H9 (cell line): ENCODE measurements at regions not wholly inside any gene's neighbourhood (a gene's known extent, or its start where the extent isn't known, plus 50 kb on each side); places are given as distances from the start of the nearest gene placed in this dataset.

Experiments used
- DNase-seq: peaks from one replicate; pipeline ENCODE4 v3.0.0-alpha.2; 2017
- H2AFZ ChIP-seq: one replicate; pipeline ENCODE4 v1.6.1; 2013; ENCODE audit warnings: mild to moderate bottlenecking, low read length, control low read depth, moderate library complexity
- H2AK5ac ChIP-seq: 2 replicates; pipeline ENCODE4 v1.6.1; 2013; ENCODE audit warnings: low read length, control low read depth, mixed read lengths; ENCODE audit not compliant: insufficient read length
- H2BK120ac ChIP-seq: one replicate; pipeline ENCODE4 v1.6.1; 2013; ENCODE audit warnings: low read depth, mild to moderate bottlenecking, low read length, control low read depth, inconsistent platforms; ENCODE audit not compliant: poor library complexity, severe bottlenecking
- H2BK12ac ChIP-seq: 2 replicates; pipeline ENCODE4 v1.6.1; 2013; ENCODE audit warnings: low read length, control low read depth, mixed read lengths, low read depth; ENCODE audit not compliant: insufficient read length
- H2BK15ac ChIP-seq: 2 replicates; pipeline ENCODE4 v1.6.1; 2013; ENCODE audit warnings: low read depth, low read length, control low read depth
- H2BK20ac ChIP-seq: one replicate; pipeline ENCODE4 v1.6.1; 2013; ENCODE audit warnings: low read depth, mild to moderate bottlenecking, low read length, control low read depth, inconsistent platforms; ENCODE audit not compliant: poor library complexity, severe bottlenecking
- H2BK5ac ChIP-seq: 2 replicates; pipeline ENCODE4 v1.6.1; 2013; ENCODE audit warnings: low read length, control low read depth, mixed read lengths; ENCODE audit not compliant: insufficient read length
- H3K14ac ChIP-seq: 2 replicates; pipeline ENCODE4 v1.6.1; 2013; ENCODE audit warnings: low read length, control low read depth; ENCODE audit not compliant: insufficient read depth
- H3K18ac ChIP-seq: 2 replicates; pipeline ENCODE4 v1.6.1; 2013; ENCODE audit warnings: low read depth, mild to moderate bottlenecking, mixed read lengths, low read length, control low read depth; ENCODE audit not compliant: insufficient read length
- H3K23ac ChIP-seq: 2 replicates; pipeline ENCODE4 v1.6.1; 2013; ENCODE audit warnings: low read length, control low read depth, mixed read lengths, low read depth; ENCODE audit not compliant: insufficient read length
- H3K23me2 ChIP-seq: 2 replicates; pipeline ENCODE4 v1.6.1; 2013; ENCODE audit warnings: low read depth, mild to moderate bottlenecking, mixed read lengths, low read length, control low read depth; ENCODE audit not compliant: insufficient read length, poor library complexity, severe bottlenecking
- H3K27ac ChIP-seq: 2 replicates; pipeline ENCODE4 v1.5.1; 2013; ENCODE audit warnings: low read length, control low read depth, mixed read lengths, low read depth; ENCODE audit not compliant: insufficient read length
- H3K27me3 ChIP-seq: 2 replicates; pipeline ENCODE4 v1.6.1; 2013; ENCODE audit warnings: low read length, control low read depth, inconsistent platforms; ENCODE audit not compliant: insufficient read depth
- H3K4ac ChIP-seq: 2 replicates; pipeline ENCODE4 v1.6.1; 2013; ENCODE audit warnings: low read depth, mild to moderate bottlenecking, control low read depth, inconsistent platforms, low read length, moderate library complexity
- H3K4me1 ChIP-seq: 2 replicates; pipeline ENCODE4 v1.6.1; 2013; ENCODE audit warnings: low read length, control low read depth, inconsistent platforms; ENCODE audit not compliant: insufficient read depth
- H3K4me2 ChIP-seq: 2 replicates; pipeline ENCODE4 v1.6.1; 2013; ENCODE audit warnings: low read length, control low read depth, mixed read lengths; ENCODE audit not compliant: insufficient read length, insufficient read depth
- H3K56ac ChIP-seq: 2 replicates; pipeline ENCODE4 v1.6.1; 2013; ENCODE audit warnings: low read depth, mild to moderate bottlenecking, mixed read lengths, low read length, control low read depth; ENCODE audit not compliant: insufficient read length
- H3K79me1 ChIP-seq: 2 replicates; pipeline ENCODE4 v1.6.1; 2013; ENCODE audit warnings: low read depth, mild to moderate bottlenecking, moderate library complexity, low read length, control low read depth, inconsistent platforms; ENCODE audit not compliant: insufficient read depth, poor library complexity, severe bottlenecking
- H3K79me2 ChIP-seq: 2 replicates; pipeline ENCODE4 v1.6.1; 2013; ENCODE audit warnings: low read length, control low read depth, inconsistent platforms; ENCODE audit not compliant: insufficient read depth
- H3K9ac ChIP-seq: 2 replicates; pipeline ENCODE4 v1.6.1; 2013; ENCODE audit warnings: low read length, control low read depth, mixed read lengths; ENCODE audit not compliant: insufficient read length; ENCODE audit errors: extremely low read depth
- H3K9me3 ChIP-seq: one replicate; pipeline ENCODE4 v1.6.1; 2013; ENCODE audit warnings: low read depth, low read length, inconsistent platforms; ENCODE audit not compliant: control insufficient read depth
- H3T11ph ChIP-seq: one replicate; pipeline ENCODE4 v1.6.1; 2013; ENCODE audit warnings: mild to moderate bottlenecking, low read length, control low read depth, inconsistent platforms
- H4K20me1 ChIP-seq: one replicate; pipeline ENCODE4 v1.6.1; 2013; ENCODE audit not compliant: control insufficient read depth, insufficient read length, insufficient read depth
- H4K5ac ChIP-seq: 2 replicates; pipeline ENCODE4 v1.6.1; 2013; ENCODE audit warnings: low read depth, mild to moderate bottlenecking, mixed read lengths, low read length, control low read depth; ENCODE audit not compliant: insufficient read length
- H4K8ac ChIP-seq: replicated peaks from 2 replicates; pipeline ENCODE4 v1.6.1; 2013; ENCODE audit warnings: low read length, control low read depth, mixed read lengths, low read depth; ENCODE audit not compliant: insufficient read length
- H4K91ac ChIP-seq: 2 replicates; pipeline ENCODE4 v1.6.1; 2013; ENCODE audit warnings: low read depth, mild to moderate bottlenecking, moderate library complexity, mixed read lengths, low read length, control low read depth; ENCODE audit not compliant: insufficient read length
- H3K27ac Mint-ChIP-seq, 3 experiments: 2 replicates in 2 of 3; 3 replicates in 1 of 3; pipeline ENCODE4 v1.8.0; 2020 to 2021; ENCODE audit warnings: mixed read lengths in 3 of 3, mild to moderate bottlenecking in 1 of 3, moderate library complexity in 1 of 3
- H3K27me3 Mint-ChIP-seq: 2 replicates; pipeline ENCODE4 v1.8.0; 2021; ENCODE audit warnings: low read depth, mild to moderate bottlenecking, moderate library complexity, mixed read lengths
- H3K36me3 Mint-ChIP-seq, 3 experiments: 2 replicates in 2 of 3; 3 replicates in 1 of 3; pipeline ENCODE4 v1.8.0; 2020 to 2021; ENCODE audit warnings: low read depth in 3 of 3, mixed read lengths in 3 of 3; ENCODE audit not compliant: insufficient read depth in 1 of 3
- H3K4me1 Mint-ChIP-seq, 2 experiments: 2 replicates each; pipeline ENCODE4 v1.8.0; 2020; ENCODE audit warnings: mixed read lengths in 2 of 2
- H3K4me3 Mint-ChIP-seq, 2 experiments: 2 replicates in 1 of 2; 3 replicates in 1 of 2; pipeline ENCODE4 v1.8.0; 2020 to 2021; ENCODE audit warnings: mild to moderate bottlenecking in 2 of 2, mixed read lengths in 2 of 2, moderate library complexity in 1 of 2
- H3K9me3 Mint-ChIP-seq, 2 experiments: 2 replicates in 1 of 2; 3 replicates in 1 of 2; pipeline ENCODE4 v1.8.0; 2020; ENCODE audit warnings: mild to moderate bottlenecking in 2 of 2, mixed read lengths in 2 of 2, moderate library complexity in 1 of 2
- CTCF ChIP-seq: fragments of 200-600 bp; sonication (generic); conservative IDR thresholded peaks from 3 replicates; pipeline ENCODE4 v1.8.0; 2021; ENCODE audit warnings: antibody characterized with exemption, mild to moderate bottlenecking
- WGBS: extraction: QIAGEN DNeasy Blood & Tissue Kit; methylation state at CpG from one replicate; pipeline ENCODE4 v1.1.7; 2013; ENCODE audit warnings: missing lambda C conversion rate, low lambda C conversion rate, mixed read lengths; ENCODE audit not compliant: insufficient read length; ENCODE audit errors: extremely low coverage; 5-methylcytosine and 5-hydroxymethylcytosine counted together

GRCh38 chr6:18883268-18883667 lies 496.1 kb downstream of the RNF144B start:
- Histone ChIP-seq H2AK5ac (no peak overlapping the region), H2BK12ac (no peak overlapping the region), H3K18ac (no peak overlapping the region), H3K4me1 (no peaks in the 10 kb centered on the region), H3K9me3 (no peaks in the 10 kb centered on the region), H3K23ac (no peak overlapping the region), H2BK20ac (no peak overlapping the region), H3K9ac (no peak overlapping the region), H3K56ac (no peak overlapping the region), H4K91ac (no peak overlapping the region), H3K4ac (no peak overlapping the region), H3K23me2 (no peaks in the 10 kb centered on the region), H3K79me1 (no peaks in the 10 kb centered on the region), H3K4me2 (no peak overlapping the region), H2BK15ac (no peak overlapping the region), H3K79me2 (no peaks in the 10 kb centered on the region), H3T11ph (no peak overlapping the region), H4K8ac (no peak overlapping the region), H2BK5ac (no peak overlapping the region), H4K20me1 (no peaks in the 10 kb centered on the region), H3K27me3 (no peaks in the 10 kb centered on the region), H4K5ac (no peak overlapping the region), H2AFZ (no peak overlapping the region), H2BK120ac (no peak overlapping the region), H3K14ac (no peak overlapping the region), H3K27ac (no peak overlapping the region)
- no peaks in the 10 kb centered on the region for H3K9me3 Mint-ChIP-seq
- no peaks in the 10 kb centered on the region for H3K27me3 Mint-ChIP-seq
- no peak for TF ChIP-seq CTCF
- H3K4me3 Mint-ChIP-seq, result no peak overlapping the region
- H3K36me3 Mint-ChIP-seq, result peaks cover 0 to 3% (median 0%) of the 10 kb centered on the region in 3 experiments; a peak in 1 of 7 replicates
- no peak overlapping the region for H3K27ac Mint-ChIP-seq
- DNase-seq, result no peak
- no peaks in the 10 kb centered on the region for H3K4me1 Mint-ChIP-seq
- no CpG with 5 or more reads among the region's 2 CpGs for WGBS
